GM23338 (cell line): ENCODE measurements at regions not wholly inside any gene's neighbourhood (a gene's known extent, or its start where the extent isn't known, plus 50 kb on each side); places are given as distances from the start of the nearest gene placed in this dataset.

Experiments used
- CREB1 ChIP-seq: fragments of 250-450 bp; sonication (Bioruptor Pico); IDR thresholded peaks from 2 replicates; pipeline ENCODE4 v1.5.0; 2020; ENCODE audit warnings: low read depth, mild to moderate bottlenecking, moderate library complexity
- EZH2 ChIP-seq: fragments of 200-600 bp; sonication (generic); IDR thresholded peaks from one replicate; pipeline ENCODE4 v1.8.0; 2017; ENCODE audit warnings: antibody characterized with exemption, mild to moderate bottlenecking, low read depth; ENCODE audit not compliant: unreplicated experiment
- JUNB ChIP-seq: IDR thresholded peaks from one replicate; pipeline ENCODE4 v1.6.1; 2016; ENCODE audit warnings: antibody characterized with exemption; ENCODE audit not compliant: unreplicated experiment
- NANOG ChIP-seq: IDR thresholded peaks from 2 replicates; pipeline ENCODE4 v1.6.1; 2016; ENCODE audit warnings: antibody characterized with exemption, borderline replicate concordance
- POLR2AphosphoS5 ChIP-seq: IDR thresholded peaks from 2 replicates; pipeline ENCODE4 v1.6.1; 2016; ENCODE audit warnings: antibody characterized with exemption, low read depth
- ZNF114 ChIP-seq: fragments of 250-450 bp; sonication (Bioruptor Pico); IDR thresholded peaks from 2 replicates; pipeline ENCODE4 v1.5.0; 2020; ENCODE audit warnings: mild to moderate bottlenecking, moderate library complexity
- ZNF331 ChIP-seq: fragments of 250-450 bp; sonication (Bioruptor Pico); IDR thresholded peaks from 2 replicates; pipeline ENCODE4 v1.5.0; 2020; ENCODE audit warnings: low read depth, mild to moderate bottlenecking, moderate library complexity
- TF ChIP-seq, protein P1 (sequence below): fragments of 250-450 bp; sonication (Bioruptor Pico); IDR thresholded peaks from 2 replicates; pipeline ENCODE4 v1.5.0; 2020; ENCODE audit warnings: mild to moderate bottlenecking, moderate library complexity
- TF ChIP-seq, protein P2 (sequence below): IDR thresholded peaks from one replicate; pipeline ENCODE4 v1.6.1; 2018; ENCODE audit warnings: antibody characterized with exemption; ENCODE audit not compliant: unreplicated experiment
- TF ChIP-seq, protein P3 (sequence below), 2 experiments: fragments of 200-600 bp in 1 of 2; sonication (generic) in 1 of 2; conservative IDR thresholded peaks; 2 replicates each; pipeline versions ENCODE4 v1.5.1 to v1.6.1; 2016 to 2017; ENCODE audit warnings: antibody characterized with exemption in 2 of 2, low read depth in 2 of 2, mild to moderate bottlenecking in 2 of 2, moderate library complexity in 1 of 2
- TF ChIP-seq, protein P4 (sequence below): IDR thresholded peaks from 2 replicates; pipeline ENCODE4 v1.6.1; 2016; ENCODE audit warnings: antibody characterized with exemption

DNA sequence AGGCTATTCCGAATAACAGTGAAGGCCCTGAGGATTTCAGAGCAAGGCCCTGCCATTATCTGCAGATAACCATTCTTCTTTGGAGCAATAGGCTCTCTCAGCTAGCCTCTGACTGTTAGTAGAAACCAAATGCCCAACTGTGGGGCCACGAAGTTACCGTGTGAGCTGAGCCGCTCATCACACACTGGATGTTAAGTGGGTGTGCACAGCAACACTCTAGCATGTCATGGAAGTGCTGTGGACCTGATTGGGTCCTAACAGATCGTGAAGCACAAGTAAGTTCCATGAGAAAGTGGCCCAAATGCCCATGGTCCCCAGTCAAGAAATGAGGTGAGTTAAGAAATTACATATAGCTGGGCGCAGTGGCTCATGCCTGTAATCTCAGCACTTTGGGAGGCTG is 190.4 kb downstream of the ALG10 start (continued):
- TF ChIP-seq, protein P1, sequence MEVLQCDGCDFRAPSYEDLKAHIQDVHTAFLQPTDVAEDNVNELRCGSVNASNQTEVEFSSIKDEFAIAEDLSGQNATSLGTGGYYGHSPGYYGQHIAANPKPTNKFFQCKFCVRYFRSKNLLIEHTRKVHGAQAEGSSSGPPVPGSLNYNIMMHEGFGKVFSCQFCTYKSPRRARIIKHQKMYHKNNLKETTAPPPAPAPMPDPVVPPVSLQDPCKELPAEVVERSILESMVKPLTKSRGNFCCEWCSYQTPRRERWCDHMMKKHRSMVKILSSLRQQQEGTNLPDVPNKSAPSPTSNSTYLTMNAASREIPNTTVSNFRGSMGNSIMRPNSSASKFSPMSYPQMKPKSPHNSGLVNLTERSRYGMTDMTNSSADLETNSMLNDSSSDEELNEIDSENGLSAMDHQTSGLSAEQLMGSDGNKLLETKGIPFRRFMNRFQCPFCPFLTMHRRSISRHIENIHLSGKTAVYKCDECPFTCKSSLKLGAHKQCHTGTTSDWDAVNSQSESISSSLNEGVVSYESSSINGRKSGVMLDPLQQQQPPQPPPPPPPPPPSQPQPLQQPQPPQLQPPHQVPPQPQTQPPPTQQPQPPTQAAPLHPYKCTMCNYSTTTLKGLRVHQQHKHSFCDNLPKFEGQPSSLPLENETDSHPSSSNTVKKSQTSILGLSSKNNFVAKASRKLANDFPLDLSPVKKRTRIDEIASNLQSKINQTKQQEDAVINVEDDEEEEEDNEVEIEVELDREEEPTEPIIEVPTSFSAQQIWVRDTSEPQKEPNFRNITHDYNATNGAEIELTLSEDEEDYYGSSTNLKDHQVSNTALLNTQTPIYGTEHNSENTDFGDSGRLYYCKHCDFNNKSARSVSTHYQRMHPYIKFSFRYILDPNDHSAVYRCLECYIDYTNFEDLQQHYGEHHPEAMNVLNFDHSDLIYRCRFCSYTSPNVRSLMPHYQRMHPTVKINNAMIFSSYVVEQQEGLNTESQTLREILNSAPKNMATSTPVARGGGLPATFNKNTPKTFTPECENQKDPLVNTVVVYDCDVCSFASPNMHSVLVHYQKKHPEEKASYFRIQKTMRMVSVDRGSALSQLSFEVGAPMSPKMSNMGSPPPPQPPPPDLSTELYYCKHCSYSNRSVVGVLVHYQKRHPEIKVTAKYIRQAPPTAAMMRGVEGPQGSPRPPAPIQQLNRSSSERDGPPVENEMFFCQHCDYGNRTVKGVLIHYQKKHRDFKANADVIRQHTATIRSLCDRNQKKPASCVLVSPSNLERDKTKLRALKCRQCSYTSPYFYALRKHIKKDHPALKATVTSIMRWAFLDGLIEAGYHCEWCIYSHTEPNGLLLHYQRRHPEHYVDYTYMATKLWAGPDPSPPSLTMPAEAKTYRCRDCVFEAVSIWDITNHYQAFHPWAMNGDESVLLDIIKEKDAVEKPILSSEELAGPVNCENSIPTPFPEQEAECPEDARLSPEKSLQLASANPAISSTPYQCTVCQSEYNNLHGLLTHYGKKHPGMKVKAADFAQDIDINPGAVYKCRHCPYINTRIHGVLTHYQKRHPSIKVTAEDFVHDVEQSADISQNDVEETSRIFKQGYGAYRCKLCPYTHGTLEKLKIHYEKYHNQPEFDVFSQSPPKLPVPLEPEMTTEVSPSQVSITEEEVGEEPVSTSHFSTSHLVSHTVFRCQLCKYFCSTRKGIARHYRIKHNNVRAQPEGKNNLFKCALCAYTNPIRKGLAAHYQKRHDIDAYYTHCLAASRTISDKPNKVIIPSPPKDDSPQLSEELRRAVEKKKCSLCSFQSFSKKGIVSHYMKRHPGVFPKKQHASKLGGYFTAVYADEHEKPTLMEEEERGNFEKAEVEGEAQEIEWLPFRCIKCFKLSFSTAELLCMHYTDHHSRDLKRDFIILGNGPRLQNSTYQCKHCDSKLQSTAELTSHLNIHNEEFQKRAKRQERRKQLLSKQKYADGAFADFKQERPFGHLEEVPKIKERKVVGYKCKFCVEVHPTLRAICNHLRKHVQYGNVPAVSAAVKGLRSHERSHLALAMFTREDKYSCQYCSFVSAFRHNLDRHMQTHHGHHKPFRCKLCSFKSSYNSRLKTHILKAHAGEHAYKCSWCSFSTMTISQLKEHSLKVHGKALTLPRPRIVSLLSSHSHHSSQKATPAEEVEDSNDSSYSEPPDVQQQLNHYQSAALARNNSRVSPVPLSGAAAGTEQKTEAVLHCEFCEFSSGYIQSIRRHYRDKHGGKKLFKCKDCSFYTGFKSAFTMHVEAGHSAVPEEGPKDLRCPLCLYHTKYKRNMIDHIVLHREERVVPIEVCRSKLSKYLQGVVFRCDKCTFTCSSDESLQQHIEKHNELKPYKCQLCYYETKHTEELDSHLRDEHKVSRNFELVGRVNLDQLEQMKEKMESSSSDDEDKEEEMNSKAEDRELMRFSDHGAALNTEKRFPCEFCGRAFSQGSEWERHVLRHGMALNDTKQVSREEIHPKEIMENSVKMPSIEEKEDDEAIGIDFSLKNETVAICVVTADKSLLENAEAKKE (CRISPR knock-in tag) = no peak
- TF ChIP-seq POLR2AphosphoS5 (no peak), NANOG (no peak), ZNF114 (no peak), JUNB (no peak), EZH2 (no peak), ZNF331 (CRISPR knock-in tag) (no peak), CREB1 (CRISPR knock-in tag) (no peak)
- TF ChIP-seq, protein P2, sequence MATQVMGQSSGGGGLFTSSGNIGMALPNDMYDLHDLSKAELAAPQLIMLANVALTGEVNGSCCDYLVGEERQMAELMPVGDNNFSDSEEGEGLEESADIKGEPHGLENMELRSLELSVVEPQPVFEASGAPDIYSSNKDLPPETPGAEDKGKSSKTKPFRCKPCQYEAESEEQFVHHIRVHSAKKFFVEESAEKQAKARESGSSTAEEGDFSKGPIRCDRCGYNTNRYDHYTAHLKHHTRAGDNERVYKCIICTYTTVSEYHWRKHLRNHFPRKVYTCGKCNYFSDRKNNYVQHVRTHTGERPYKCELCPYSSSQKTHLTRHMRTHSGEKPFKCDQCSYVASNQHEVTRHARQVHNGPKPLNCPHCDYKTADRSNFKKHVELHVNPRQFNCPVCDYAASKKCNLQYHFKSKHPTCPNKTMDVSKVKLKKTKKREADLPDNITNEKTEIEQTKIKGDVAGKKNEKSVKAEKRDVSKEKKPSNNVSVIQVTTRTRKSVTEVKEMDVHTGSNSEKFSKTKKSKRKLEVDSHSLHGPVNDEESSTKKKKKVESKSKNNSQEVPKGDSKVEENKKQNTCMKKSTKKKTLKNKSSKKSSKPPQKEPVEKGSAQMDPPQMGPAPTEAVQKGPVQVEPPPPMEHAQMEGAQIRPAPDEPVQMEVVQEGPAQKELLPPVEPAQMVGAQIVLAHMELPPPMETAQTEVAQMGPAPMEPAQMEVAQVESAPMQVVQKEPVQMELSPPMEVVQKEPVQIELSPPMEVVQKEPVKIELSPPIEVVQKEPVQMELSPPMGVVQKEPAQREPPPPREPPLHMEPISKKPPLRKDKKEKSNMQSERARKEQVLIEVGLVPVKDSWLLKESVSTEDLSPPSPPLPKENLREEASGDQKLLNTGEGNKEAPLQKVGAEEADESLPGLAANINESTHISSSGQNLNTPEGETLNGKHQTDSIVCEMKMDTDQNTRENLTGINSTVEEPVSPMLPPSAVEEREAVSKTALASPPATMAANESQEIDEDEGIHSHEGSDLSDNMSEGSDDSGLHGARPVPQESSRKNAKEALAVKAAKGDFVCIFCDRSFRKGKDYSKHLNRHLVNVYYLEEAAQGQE = no peak
- TF ChIP-seq, protein P3, sequence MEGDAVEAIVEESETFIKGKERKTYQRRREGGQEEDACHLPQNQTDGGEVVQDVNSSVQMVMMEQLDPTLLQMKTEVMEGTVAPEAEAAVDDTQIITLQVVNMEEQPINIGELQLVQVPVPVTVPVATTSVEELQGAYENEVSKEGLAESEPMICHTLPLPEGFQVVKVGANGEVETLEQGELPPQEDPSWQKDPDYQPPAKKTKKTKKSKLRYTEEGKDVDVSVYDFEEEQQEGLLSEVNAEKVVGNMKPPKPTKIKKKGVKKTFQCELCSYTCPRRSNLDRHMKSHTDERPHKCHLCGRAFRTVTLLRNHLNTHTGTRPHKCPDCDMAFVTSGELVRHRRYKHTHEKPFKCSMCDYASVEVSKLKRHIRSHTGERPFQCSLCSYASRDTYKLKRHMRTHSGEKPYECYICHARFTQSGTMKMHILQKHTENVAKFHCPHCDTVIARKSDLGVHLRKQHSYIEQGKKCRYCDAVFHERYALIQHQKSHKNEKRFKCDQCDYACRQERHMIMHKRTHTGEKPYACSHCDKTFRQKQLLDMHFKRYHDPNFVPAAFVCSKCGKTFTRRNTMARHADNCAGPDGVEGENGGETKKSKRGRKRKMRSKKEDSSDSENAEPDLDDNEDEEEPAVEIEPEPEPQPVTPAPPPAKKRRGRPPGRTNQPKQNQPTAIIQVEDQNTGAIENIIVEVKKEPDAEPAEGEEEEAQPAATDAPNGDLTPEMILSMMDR (conservative IDR thresholded peaks at IDR 0.05; ENCODE audit: low read depth in 2 of 2) = no peak
- TF ChIP-seq, protein P4, sequence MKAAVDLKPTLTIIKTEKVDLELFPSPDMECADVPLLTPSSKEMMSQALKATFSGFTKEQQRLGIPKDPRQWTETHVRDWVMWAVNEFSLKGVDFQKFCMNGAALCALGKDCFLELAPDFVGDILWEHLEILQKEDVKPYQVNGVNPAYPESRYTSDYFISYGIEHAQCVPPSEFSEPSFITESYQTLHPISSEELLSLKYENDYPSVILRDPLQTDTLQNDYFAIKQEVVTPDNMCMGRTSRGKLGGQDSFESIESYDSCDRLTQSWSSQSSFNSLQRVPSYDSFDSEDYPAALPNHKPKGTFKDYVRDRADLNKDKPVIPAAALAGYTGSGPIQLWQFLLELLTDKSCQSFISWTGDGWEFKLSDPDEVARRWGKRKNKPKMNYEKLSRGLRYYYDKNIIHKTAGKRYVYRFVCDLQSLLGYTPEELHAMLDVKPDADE = no peak
